Hepatocyte (in vitro differentiated cells): ENCODE measurements at regions not wholly inside any gene's neighbourhood (a gene's known extent, or its start where the extent isn't known, plus 50 kb on each side); places are given as distances from the start of the nearest gene placed in this dataset.

Experiments used
- DNase-seq: peaks from one replicate; pipeline ENCODE4 v3.0.0-alpha.2; 2016; ENCODE audit warnings: low spot score
- H2AFZ ChIP-seq: fragments of 200-600 bp; sonication (generic); 2 replicates; pipeline ENCODE4 v1.6.0; 2016; ENCODE audit warnings: antibody characterized with exemption, mild to moderate bottlenecking
- H3K27ac ChIP-seq: fragments of 200-600 bp; sonication (generic); 2 replicates; pipeline ENCODE4 v1.5.1; 2016; ENCODE audit warnings: mild to moderate bottlenecking
- H3K27me3 ChIP-seq: fragments of 200-600 bp; sonication (generic); 2 replicates; pipeline ENCODE4 v1.6.1; 2016
- H3K36me3 ChIP-seq: fragments of 200-600 bp; sonication (generic); replicated peaks from 2 replicates; pipeline ENCODE4 v1.5.1; 2016; ENCODE audit warnings: low read depth; ENCODE audit not compliant: insufficient read depth
- H3K4me1 ChIP-seq: fragments of 200-600 bp; sonication (generic); 2 replicates; pipeline ENCODE4 v1.5.1; 2016; ENCODE audit warnings: mild to moderate bottlenecking, moderate library complexity; ENCODE audit not compliant: insufficient read depth
- H3K4me2 ChIP-seq: fragments of 200-600 bp; sonication (generic); 2 replicates; pipeline ENCODE4 v1.6.0; 2016
- H3K4me3 ChIP-seq: fragments of 200-600 bp; sonication (generic); 2 replicates; pipeline ENCODE4 v1.5.1; 2016; ENCODE audit warnings: mild to moderate bottlenecking
- H3K79me2 ChIP-seq: fragments of 200-600 bp; sonication (generic); 2 replicates; pipeline ENCODE4 v1.6.0; 2017; ENCODE audit warnings: mild to moderate bottlenecking
- H3K9me2 ChIP-seq: fragments of 200-600 bp; sonication (generic); replicated peaks from 2 replicates; pipeline ENCODE4 v1.6.0; 2017; ENCODE audit warnings: mild to moderate bottlenecking; ENCODE audit not compliant: insufficient read depth
- H3K9me3 ChIP-seq: fragments of 200-600 bp; sonication (generic); 2 replicates; pipeline ENCODE4 v1.5.1; 2016; ENCODE audit warnings: low read depth, mild to moderate bottlenecking
- H4K20me1 ChIP-seq: fragments of 200-600 bp; sonication (generic); 2 replicates; pipeline ENCODE4 v1.6.0; 2016; ENCODE audit warnings: mild to moderate bottlenecking; ENCODE audit not compliant: insufficient read depth, poor library complexity, severe bottlenecking
- CTCF ChIP-seq: fragments of 200-600 bp; sonication (generic); IDR thresholded peaks from 2 replicates; pipeline ENCODE4 v1.5.1; 2016; ENCODE audit warnings: antibody characterized with exemption, mild to moderate bottlenecking; ENCODE audit not compliant: poor library complexity
- EZH2 ChIP-seq: fragments of 200-600 bp; sonication (generic); IDR thresholded peaks from 2 replicates; pipeline ENCODE4 v1.6.1; 2016; ENCODE audit warnings: antibody characterized with exemption, mild to moderate bottlenecking, borderline replicate concordance
- EZH2phosphoT487 ChIP-seq: fragments of 200-600 bp; sonication (generic); IDR thresholded peaks from one replicate; pipeline ENCODE4 v1.6.1; 2018; ENCODE audit warnings: antibody characterized with exemption, mild to moderate bottlenecking, low read depth, moderate library complexity; ENCODE audit not compliant: unreplicated experiment, severe bottlenecking
- WGBS: methylation state at CpG from one replicate; pipeline ENCODE4 v1.1.6; 2016; ENCODE audit warnings: low lambda C conversion rate; ENCODE audit errors: missing lambda C conversion rate; 5-methylcytosine and 5-hydroxymethylcytosine counted together

DNA sequence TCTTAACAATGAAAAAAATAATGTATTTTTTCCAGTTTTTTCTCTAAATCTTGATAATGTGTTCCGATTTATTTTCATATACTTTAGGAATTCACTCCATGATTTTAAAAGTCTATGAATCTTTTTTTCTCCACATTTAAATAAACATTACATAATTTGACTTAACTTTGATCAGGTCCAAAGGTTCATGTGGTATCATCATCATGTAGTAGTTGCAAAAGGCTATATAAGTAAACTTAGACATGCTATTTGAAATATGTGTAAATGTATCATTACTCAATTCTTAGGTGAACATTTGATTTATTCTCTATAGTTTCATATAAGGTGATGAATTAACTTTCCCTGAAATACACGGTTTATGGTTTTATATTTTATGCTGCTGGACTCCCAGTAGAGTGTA is 2197.0 kb upstream of the RAG2 start:
- Histone ChIP-seq H3K79me2 (no peaks in the 10 kb centered on the region), H3K4me1 (no peaks in the 10 kb centered on the region), H4K20me1 (no peaks in the 10 kb centered on the region), H3K9me2 (no peaks in the 10 kb centered on the region), H3K4me3 (no peak overlapping the region), H3K36me3 (no peaks in the 10 kb centered on the region), H3K4me2 (no peak overlapping the region), H2AFZ (no peak overlapping the region), H3K27ac (no peak overlapping the region), H3K27me3 (no peaks in the 10 kb centered on the region), H3K9me3 (no peaks in the 10 kb centered on the region)
- DNase-seq = no peak
- 91% methylated on average over 2 of the region's 2 CpGs for WGBS
- no peak for TF ChIP-seq CTCF
- no peak for TF ChIP-seq EZH2
- TF ChIP-seq EZH2phosphoT487 = no peak

DNA sequence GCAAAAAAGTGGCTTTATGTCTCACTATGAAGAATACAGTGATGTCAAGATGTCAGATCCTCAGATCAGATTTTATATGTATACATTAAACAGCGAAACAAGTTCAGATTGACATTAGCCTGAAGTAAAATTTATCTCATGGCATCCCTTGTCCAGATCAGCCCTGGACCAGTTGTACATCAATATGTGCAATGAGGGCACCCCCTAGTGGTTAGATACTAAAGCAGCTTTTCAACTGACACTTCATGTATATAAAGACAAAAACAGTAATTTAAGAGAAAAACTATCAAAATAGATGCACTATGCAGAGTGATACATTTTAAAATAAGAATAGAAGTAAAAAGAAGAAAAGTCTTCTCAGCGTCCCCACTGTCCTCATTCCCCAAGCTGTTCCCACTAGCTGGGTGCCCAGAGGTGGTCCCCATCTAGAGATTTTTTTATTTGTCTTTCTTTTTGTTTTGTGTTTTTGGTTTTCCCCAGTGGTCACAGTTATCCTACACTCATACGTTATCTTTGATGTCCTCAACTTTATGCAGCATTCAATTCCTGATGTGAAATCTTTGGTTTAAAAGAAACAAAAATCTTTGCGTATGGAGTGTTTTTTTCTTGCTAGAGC is 2193.4 kb upstream of the RAG2 start:
- Histone ChIP-seq H3K4me2 (no peak overlapping the region), H3K27me3 (no peaks in the 10 kb centered on the region), H3K4me1 (no peaks in the 10 kb centered on the region), H3K27ac (no peak overlapping the region), H3K9me2 (no peaks in the 10 kb centered on the region), H4K20me1 (no peaks in the 10 kb centered on the region), H3K9me3 (no peaks in the 10 kb centered on the region), H3K4me3 (no peak overlapping the region), H2AFZ (no peak overlapping the region), H3K79me2 (no peaks in the 10 kb centered on the region), H3K36me3 (no peaks in the 10 kb centered on the region)
- peak; percentile 87 for TF ChIP-seq CTCF
- TF ChIP-seq EZH2 = no peak
- TF ChIP-seq EZH2phosphoT487 = no peak
- WGBS = 33% methylated on average over 4 of the region's 4 CpGs
- peak; percentile 91 for DNase-seq

DNA sequence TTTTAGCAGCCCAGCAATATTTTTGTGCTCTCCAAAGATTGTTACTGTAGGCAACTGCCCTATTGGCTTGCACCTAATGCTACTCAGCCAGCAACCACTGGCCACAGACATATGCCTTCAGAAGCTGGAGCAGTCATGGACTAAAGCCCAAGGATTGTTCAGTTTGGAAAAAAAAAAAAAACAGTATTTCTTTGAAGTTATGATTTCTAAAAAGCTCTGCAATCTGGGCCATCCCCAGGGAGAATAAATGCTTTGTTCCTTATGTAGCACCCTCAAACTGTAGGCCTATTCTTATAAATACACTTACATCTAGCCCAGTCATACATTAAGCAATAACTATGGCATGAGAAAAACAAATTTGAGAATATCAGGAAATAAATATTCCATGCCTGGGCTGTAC is 2190.5 kb upstream of the RAG2 start:
- Histone ChIP-seq H3K27ac (no peak overlapping the region), H3K9me2 (no peaks in the 10 kb centered on the region), H3K36me3 (no peaks in the 10 kb centered on the region), H3K9me3 (no peaks in the 10 kb centered on the region), H4K20me1 (no peaks in the 10 kb centered on the region), H3K4me1 (no peaks in the 10 kb centered on the region), H2AFZ (no peak overlapping the region), H3K4me2 (no peak overlapping the region), H3K79me2 (no peaks in the 10 kb centered on the region), H3K27me3 (no peaks in the 10 kb centered on the region), H3K4me3 (no peak overlapping the region)
- no peak for DNase-seq
- TF ChIP-seq CTCF = no peak
- TF ChIP-seq EZH2phosphoT487 = no peak
- no peak for TF ChIP-seq EZH2

DNA sequence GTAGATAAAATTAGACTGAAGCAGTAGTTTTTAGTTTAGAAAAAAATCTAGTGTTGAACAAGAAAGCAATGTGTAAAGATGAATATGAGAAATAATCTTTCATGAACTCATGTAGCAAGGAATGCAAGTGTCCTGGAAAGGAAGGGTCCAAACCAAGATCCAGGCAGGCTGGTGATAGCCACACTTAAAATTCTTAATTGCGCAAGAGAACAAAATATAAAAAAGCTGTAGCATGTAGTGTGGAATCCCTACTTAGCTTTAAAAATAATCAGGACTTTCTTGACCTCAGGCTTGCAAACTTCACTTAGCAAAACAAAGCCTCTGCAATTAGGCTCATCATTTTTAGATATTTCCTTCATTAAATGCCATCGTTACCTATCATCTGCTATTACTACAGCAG is 2186.1 kb upstream of the RAG2 start:
- H4K20me1 ChIP-seq = no peaks in the 10 kb centered on the region
- no peak overlapping the region for H3K4me2 ChIP-seq
- no peaks in the 10 kb centered on the region for H3K27me3 ChIP-seq
- H3K36me3 ChIP-seq = no peaks in the 10 kb centered on the region
- no peak overlapping the region for H2AFZ ChIP-seq
- TF ChIP-seq EZH2 (no peak), CTCF (no peak), EZH2phosphoT487 (no peak)
- no peaks in the 10 kb centered on the region for H3K9me2 ChIP-seq
- peaks cover 3% of the 10 kb centered on the region for H3K9me3 ChIP-seq
- DNase-seq = no peak
- WGBS = 95% methylated on average over 2 of the region's 2 CpGs
- no peaks in the 10 kb centered on the region for H3K4me1 ChIP-seq
- H3K4me3 ChIP-seq = no peak overlapping the region
- H3K27ac ChIP-seq = no peak overlapping the region
- no peaks in the 10 kb centered on the region for H3K79me2 ChIP-seq
